OCI-LY1 (cell line): ENCODE measurements at regions not wholly inside any gene's neighbourhood (a gene's known extent, or its start where the extent isn't known, plus 50 kb on each side); places are given as distances from the start of the nearest gene placed in this dataset.

Experiments
- EZH2 ChIP-seq: fragments of 200-600 bp; sonication (generic), shearing (Covaris generic); IDR thresholded peaks from 2 replicates; pipeline ENCODE4 v1.8.0; 2017; ENCODE audit warnings: borderline replicate concordance, mixed run types, mild to moderate bottlenecking, antibody characterized with exemption, low read length, moderate library complexity, mixed read lengths
- TF ChIP-seq, protein P1 (sequence below): fragments of 200-600 bp; sonication (generic), shearing (Covaris generic); IDR thresholded peaks from 2 replicates; pipeline ENCODE4 v1.5.1; 2017; ENCODE audit warnings: mild to moderate bottlenecking, antibody characterized with exemption, low read length, moderate library complexity, mixed read lengths

DNA sequence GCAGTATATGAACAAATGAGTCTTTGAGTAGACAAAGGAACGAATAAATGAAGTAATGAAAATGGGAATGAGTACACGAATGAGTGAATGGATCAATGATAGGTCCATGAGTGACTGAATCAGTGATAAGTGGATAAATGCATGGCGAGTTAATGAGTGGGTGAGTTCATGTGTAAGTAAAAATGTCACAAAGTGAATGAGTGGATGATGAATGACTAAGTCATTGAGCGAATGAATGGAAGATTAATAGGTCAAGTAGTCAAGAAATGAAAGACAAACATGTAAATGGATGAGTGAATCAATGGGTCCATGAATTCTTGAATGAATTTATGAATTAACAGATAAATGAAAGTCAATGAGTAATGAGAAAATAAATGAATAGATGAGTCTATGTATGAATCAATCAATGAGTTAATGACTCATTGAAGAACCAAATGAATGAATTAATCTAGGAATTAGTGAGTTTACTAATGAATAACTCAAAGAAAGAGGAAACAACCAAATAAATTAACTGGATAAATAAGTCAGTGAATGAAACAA is 97.3 kb upstream of the RTL1 start:
- TF ChIP-seq EZH2, result no peak
- TF ChIP-seq, protein P1, sequence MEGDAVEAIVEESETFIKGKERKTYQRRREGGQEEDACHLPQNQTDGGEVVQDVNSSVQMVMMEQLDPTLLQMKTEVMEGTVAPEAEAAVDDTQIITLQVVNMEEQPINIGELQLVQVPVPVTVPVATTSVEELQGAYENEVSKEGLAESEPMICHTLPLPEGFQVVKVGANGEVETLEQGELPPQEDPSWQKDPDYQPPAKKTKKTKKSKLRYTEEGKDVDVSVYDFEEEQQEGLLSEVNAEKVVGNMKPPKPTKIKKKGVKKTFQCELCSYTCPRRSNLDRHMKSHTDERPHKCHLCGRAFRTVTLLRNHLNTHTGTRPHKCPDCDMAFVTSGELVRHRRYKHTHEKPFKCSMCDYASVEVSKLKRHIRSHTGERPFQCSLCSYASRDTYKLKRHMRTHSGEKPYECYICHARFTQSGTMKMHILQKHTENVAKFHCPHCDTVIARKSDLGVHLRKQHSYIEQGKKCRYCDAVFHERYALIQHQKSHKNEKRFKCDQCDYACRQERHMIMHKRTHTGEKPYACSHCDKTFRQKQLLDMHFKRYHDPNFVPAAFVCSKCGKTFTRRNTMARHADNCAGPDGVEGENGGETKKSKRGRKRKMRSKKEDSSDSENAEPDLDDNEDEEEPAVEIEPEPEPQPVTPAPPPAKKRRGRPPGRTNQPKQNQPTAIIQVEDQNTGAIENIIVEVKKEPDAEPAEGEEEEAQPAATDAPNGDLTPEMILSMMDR, result no peak
